CD4-positive, alpha-beta T cell treated with Interleukin-15 for 4 hours (primary cell): ENCODE measurements at regions not wholly inside any gene's neighbourhood (a gene's known extent, or its start where the extent isn't known, plus 50 kb on each side); places are given as distances from the start of the nearest gene placed in this dataset.
"Not testable (repeated sequence)": the region's sequence is repeated elsewhere in the genome, so short reads cannot be mapped to it uniquely, and the experiment has no call there.

Experiments used
- DNase-seq: peaks from one replicate; pipeline ENCODE4 v3.0.0-alpha.2; 2020; ENCODE audit warnings: low spot score

- peak; percentile 49 for DNase-seq
These were observed 208.8 kb downstream of the RNF144B start for GRCh38 chr6:18595774-18596530.

- DNase-seq, result no peak
These were observed 209.3 kb downstream of the RNF144B start for GRCh38 chr6:18596531-18596835.

GRCh38 chr6:18598551-18599264 lies 211.6 kb downstream of the RNF144B start:
- no peak for DNase-seq

GRCh38 chr6:18600255-18600654 lies 213.1 kb downstream of the RNF144B start:
- no peak for DNase-seq

- no peak for DNase-seq
These were observed 214.4 kb downstream of the RNF144B start for GRCh38 chr6:18601516-18602020.

GRCh38 chr6:18602931-18603330 lies 215.8 kb downstream of the RNF144B start:
- DNase-seq, result no peak

- DNase-seq, result no peak
These were observed 216.2 kb downstream of the RNF144B start for GRCh38 chr6:18603361-18603760.

GRCh38 chr6:18605841-18606240 lies 218.7 kb downstream of the RNF144B start:
- no peak for DNase-seq

- DNase-seq, result no peak
These were observed 222.6 kb downstream of the RNF144B start for GRCh38 chr6:18609715-18610114.

- DNase-seq, result no peak
These were observed 226.3 kb downstream of the RNF144B start for GRCh38 chr6:18613319-18613925.

GRCh38 chr6:18629571-18629970 lies 242.4 kb downstream of the RNF144B start:
- no peak for DNase-seq

GRCh38 chr6:18632670-18633410 lies 245.7 kb downstream of the RNF144B start:
- DNase-seq, result no peak

- no peak for DNase-seq
These were observed 247.8 kb downstream of the RNF144B start for GRCh38 chr6:18634912-18635311.

- DNase-seq, result no peak
These were observed 253.0 kb downstream of the RNF144B start for GRCh38 chr6:18640134-18640533.

GRCh38 chr6:18640754-18641153 lies 253.6 kb downstream of the RNF144B start:
- DNase-seq, result no peak

- no peak for DNase-seq
These were observed 267.7 kb downstream of the RNF144B start for GRCh38 chr6:18654821-18655220.

- DNase-seq, result no peak
These were observed 269.4 kb downstream of the RNF144B start for GRCh38 chr6:18656506-18656905.

- not testable (repeated sequence) for DNase-seq
These were observed 272.8 kb downstream of the RNF144B start for GRCh38 chr6:18659994-18660393.

- no peak for DNase-seq
These were observed 275.9 kb downstream of the RNF144B start for GRCh38 chr6:18663011-18663410.

GRCh38 chr6:18664401-18664800 lies 277.3 kb downstream of the RNF144B start:
- DNase-seq, result no peak

- no peak for DNase-seq
These were observed 280.5 kb downstream of the RNF144B start for GRCh38 chr6:18667612-18668011.

GRCh38 chr6:18668994-18669393 lies 281.8 kb downstream of the RNF144B start:
- no peak for DNase-seq
